ENCODE measurements at regions not wholly inside any gene's neighbourhood (a gene's known extent, or its start where the extent isn't known, plus 50 kb on each side); places are given as distances from the start of the nearest gene placed in this dataset.

DNA sequence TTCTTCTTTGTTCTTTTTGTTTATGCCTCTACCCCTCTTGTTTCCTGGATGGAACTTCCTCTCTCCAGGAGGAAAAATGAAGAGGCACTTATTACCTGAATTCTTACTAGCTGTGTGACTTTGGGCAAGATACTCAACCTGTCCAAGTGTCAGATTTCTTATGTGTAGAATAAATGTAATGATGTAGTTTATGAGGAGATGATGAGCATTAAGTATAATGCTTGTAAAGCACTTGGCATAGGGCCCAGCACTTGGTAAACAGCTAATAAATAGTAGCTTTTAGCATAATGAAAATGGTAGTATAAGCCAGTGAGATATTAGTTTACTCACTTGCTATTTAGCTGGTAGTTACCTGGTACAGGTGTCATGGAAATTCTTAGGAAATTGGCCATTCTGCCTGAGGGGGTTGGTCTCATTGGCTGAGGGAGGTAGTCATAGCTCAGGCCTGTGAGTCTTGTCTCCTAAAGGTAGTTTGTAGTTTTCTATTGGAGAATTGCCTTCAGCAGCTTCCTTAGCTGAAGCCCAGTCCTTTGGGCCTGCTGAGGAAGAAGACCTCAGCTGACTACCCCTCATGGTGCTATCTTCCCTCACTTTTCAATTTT lies 133.4 kb upstream of the NABP1 start:
- no peaks in the 10 kb centered on the region for H3K27me3 ChIP-seq (ENCODE audit: control insufficient read depth in 3 of 3, insufficient read depth in 3 of 3, low read length in 2 of 3)
- peak in 2 of 3 donors; percentile 45 to 61 for DNase-seq
- H3K9me3 ChIP-seq (ENCODE audit: control insufficient read depth in 4 of 4, insufficient read depth in 3 of 4, low read length in 3 of 4) = peaks cover 0 to 3% (median 0%) of the 10 kb centered on the region in 4 donors
- no peak overlapping the region for H3K4me3 ChIP-seq
- H3K27ac ChIP-seq (ENCODE audit: low read depth in 1 of 2, low read length in 1 of 2) = no peak overlapping the region
- H3K9ac ChIP-seq (ENCODE audit: insufficient read depth in 1 of 2, low read length in 2 of 2) = no peak overlapping the region
- TF ChIP-seq, protein P1, sequence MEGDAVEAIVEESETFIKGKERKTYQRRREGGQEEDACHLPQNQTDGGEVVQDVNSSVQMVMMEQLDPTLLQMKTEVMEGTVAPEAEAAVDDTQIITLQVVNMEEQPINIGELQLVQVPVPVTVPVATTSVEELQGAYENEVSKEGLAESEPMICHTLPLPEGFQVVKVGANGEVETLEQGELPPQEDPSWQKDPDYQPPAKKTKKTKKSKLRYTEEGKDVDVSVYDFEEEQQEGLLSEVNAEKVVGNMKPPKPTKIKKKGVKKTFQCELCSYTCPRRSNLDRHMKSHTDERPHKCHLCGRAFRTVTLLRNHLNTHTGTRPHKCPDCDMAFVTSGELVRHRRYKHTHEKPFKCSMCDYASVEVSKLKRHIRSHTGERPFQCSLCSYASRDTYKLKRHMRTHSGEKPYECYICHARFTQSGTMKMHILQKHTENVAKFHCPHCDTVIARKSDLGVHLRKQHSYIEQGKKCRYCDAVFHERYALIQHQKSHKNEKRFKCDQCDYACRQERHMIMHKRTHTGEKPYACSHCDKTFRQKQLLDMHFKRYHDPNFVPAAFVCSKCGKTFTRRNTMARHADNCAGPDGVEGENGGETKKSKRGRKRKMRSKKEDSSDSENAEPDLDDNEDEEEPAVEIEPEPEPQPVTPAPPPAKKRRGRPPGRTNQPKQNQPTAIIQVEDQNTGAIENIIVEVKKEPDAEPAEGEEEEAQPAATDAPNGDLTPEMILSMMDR (IDR thresholded peaks at IDR 0.05; ENCODE audit: control extremely low read depth, extremely low read depth) = no peak
- peaks cover 0 to 7% (median 3%) of the 10 kb centered on the region in 5 donors for H3K4me1 ChIP-seq (ENCODE audit: control insufficient read depth in 5 of 5, insufficient read depth in 5 of 5, low read length in 5 of 5)
- H3K36me3 ChIP-seq (ENCODE audit: control insufficient read depth in 4 of 4, insufficient read depth in 4 of 4, low read length in 4 of 4) = no peaks in the 10 kb centered on the region
- ATAC-seq (ENCODE audit: insufficient read depth, low FRiP score) = no peak

DNA sequence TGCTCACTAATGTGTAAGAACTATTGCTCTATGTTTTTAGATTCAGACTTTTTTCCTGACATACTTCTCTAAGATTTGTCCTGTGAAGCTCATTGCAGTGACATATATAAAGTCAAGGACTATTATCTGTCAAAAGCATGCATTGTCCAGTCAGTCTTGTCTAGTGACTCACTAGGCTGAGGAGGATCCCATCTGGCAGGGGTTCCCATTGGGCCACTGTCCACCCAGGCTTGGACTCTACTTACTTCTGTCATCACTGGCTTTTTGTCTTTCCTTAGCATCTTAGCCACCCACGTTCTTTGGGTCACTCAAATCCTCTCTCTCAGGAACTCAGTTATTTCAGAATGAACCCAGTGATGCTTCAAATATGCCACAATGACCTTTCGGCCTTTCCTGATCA lies 132.6 kb upstream of the NABP1 start:
- ATAC-seq (ENCODE audit: insufficient read depth, low FRiP score) = no peak

DNA sequence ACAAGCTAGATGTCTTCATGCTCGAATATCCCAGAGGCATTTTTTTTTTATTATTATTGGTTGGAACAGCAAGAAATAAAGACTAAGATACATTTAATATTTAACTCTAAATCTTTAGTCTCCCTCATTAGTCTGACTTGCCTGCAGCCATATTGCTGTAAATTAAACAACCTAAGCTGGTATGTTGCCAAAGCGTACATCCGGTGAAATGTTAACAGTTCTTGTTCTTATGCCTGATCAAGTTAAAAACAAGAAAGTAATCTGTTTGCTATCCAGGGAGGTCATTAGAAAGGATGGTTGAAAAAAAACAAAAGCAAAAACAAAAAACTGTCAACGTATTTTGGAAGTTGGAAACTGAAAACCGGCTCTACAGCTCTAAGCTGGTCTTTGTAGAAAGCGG lies 125.9 kb upstream of the NABP1 start:
- H3K9ac ChIP-seq (ENCODE audit: insufficient read depth in 1 of 2, low read length in 2 of 2) = peak overlapping the region in 1 of 2 donors; percentile 1
- no peaks in the 10 kb centered on the region for H3K27me3 ChIP-seq (ENCODE audit: control insufficient read depth in 3 of 3, insufficient read depth in 3 of 3, low read length in 2 of 3)
- H3K4me1 ChIP-seq (ENCODE audit: control insufficient read depth in 5 of 5, insufficient read depth in 5 of 5, low read length in 5 of 5) = peaks cover 0 to 7% (median 3%) of the 10 kb centered on the region in 5 donors
- no peaks in the 10 kb centered on the region for H3K36me3 ChIP-seq (ENCODE audit: control insufficient read depth in 4 of 4, insufficient read depth in 4 of 4, low read length in 4 of 4)
- DNase-seq (peak in 2 of 3 donors; percentile 47 to 55), ATAC-seq (ENCODE audit: insufficient read depth, low FRiP score) (no peak)
- 45 to 67% methylated on average over 6 of the region's 6 CpGs for WGBS, 2 donors
- H3K27ac ChIP-seq (ENCODE audit: low read depth in 1 of 2, low read length in 1 of 2) = no peak overlapping the region
- TF ChIP-seq, protein P1 (IDR thresholded peaks at IDR 0.05; ENCODE audit: control extremely low read depth, extremely low read depth) = no peak
- H3K4me3 ChIP-seq = no peak overlapping the region
- no peaks in the 10 kb centered on the region for H3K9me3 ChIP-seq (ENCODE audit: control insufficient read depth in 4 of 4, insufficient read depth in 3 of 4, low read length in 3 of 4)

More for the DNA sequence above, 132.6 kb upstream of the NABP1 start:
- Histone ChIP-seq H3K4me1 (ENCODE audit: control insufficient read depth in 5 of 5, insufficient read depth in 5 of 5, low read length in 5 of 5) (peaks cover 0 to 4% (median 3%) of the 10 kb centered on the region in 5 donors), H3K4me3 (no peak overlapping the region), H3K27ac (ENCODE audit: low read depth in 1 of 2, low read length in 1 of 2) (no peak overlapping the region), H3K9me3 (ENCODE audit: control insufficient read depth in 4 of 4, insufficient read depth in 3 of 4, low read length in 3 of 4) (peaks cover 0 to 3% (median 0%) of the 10 kb centered on the region in 4 donors), H3K36me3 (ENCODE audit: control insufficient read depth in 4 of 4, insufficient read depth in 4 of 4, low read length in 4 of 4) (no peaks in the 10 kb centered on the region), H3K9ac (ENCODE audit: insufficient read depth in 1 of 2, low read length in 2 of 2) (no peak overlapping the region), H3K27me3 (ENCODE audit: control insufficient read depth in 3 of 3, insufficient read depth in 3 of 3, low read length in 2 of 3) (no peaks in the 10 kb centered on the region)
- 92 to 95% methylated on average over 2 of the region's 2 CpGs for WGBS, 2 donors
- DNase-seq = no peak
- TF ChIP-seq, protein P1 (IDR thresholded peaks at IDR 0.05; ENCODE audit: control extremely low read depth, extremely low read depth) = no peak

DNA sequence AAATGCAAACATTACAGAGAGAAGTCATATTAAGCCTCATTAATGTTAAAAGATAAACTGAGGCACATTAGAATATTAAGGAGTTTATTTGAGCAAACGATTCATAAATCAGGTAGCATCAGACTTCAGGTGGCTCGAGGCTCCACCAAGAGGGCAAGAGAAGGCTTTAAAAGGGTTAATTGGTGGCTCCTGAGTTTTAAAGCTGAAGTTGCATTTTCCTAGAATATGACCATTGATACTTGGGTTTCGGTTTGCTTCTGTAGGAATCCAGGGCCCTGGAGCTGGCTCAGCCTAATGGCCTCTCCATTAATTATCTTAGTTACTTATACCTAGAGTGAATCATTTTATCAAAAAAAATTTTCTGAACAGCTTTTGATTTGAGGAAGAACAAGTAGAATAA lies 123.7 kb upstream of the NABP1 start:
- Histone ChIP-seq H3K27ac (ENCODE audit: low read depth in 1 of 2, low read length in 1 of 2) (no peak overlapping the region), H3K27me3 (ENCODE audit: control insufficient read depth in 3 of 3, insufficient read depth in 3 of 3, low read length in 2 of 3) (no peaks in the 10 kb centered on the region), H3K9me3 (ENCODE audit: control insufficient read depth in 4 of 4, insufficient read depth in 3 of 4, low read length in 3 of 4) (no peaks in the 10 kb centered on the region), H3K9ac (ENCODE audit: insufficient read depth in 1 of 2, low read length in 2 of 2) (no peak overlapping the region), H3K4me1 (ENCODE audit: control insufficient read depth in 5 of 5, insufficient read depth in 5 of 5, low read length in 5 of 5) (peaks cover 0 to 7% (median 0%) of the 10 kb centered on the region in 5 donors), H3K4me3 (no peak overlapping the region), H3K36me3 (ENCODE audit: control insufficient read depth in 4 of 4, insufficient read depth in 4 of 4, low read length in 4 of 4) (no peaks in the 10 kb centered on the region)
- TF ChIP-seq, protein P1 (IDR thresholded peaks at IDR 0.05; ENCODE audit: control extremely low read depth, extremely low read depth) = no peak
- WGBS, 2 donors = 88 to 91% methylated on average over 3 of the region's 3 CpGs
- DNase-seq (no peak), ATAC-seq (ENCODE audit: insufficient read depth, low FRiP score) (no peak)
